ENCODE measurements at regions not wholly inside any gene's neighbourhood (a gene's known extent, or its start where the extent isn't known, plus 50 kb on each side); places are given as distances from the start of the nearest gene placed in this dataset.
"Not testable (repeated sequence)": the region's sequence is repeated elsewhere in the genome, so short reads cannot be mapped to it uniquely, and the experiment has no call there.

GRCh38 chr2:144983107-144983506 is 463.2 kb upstream of the ZEB2 start:
- peaks cover 0 to 23% of the 10 kb centered on the region in 2 donors for H3K9me3 ChIP-seq
- no peak for TF ChIP-seq CTCF (IDR thresholded peaks at IDR 0.05)
- no peak overlapping the region for H3K4me3 ChIP-seq
- intact Hi-C loops (cut with DNase I) = no loop called here
- DNase-seq = no peak
- H3K36me3 ChIP-seq = no peaks in the 10 kb centered on the region
- H3K27ac ChIP-seq = no peak overlapping the region
- no peaks in the 10 kb centered on the region for H3K27me3 ChIP-seq
- H3K4me1 ChIP-seq = no peaks in the 10 kb centered on the region
- ATAC-seq = no peak

- H3K4me1 ChIP-seq = no peaks in the 10 kb centered on the region
- ATAC-seq = no peak
- H3K4me3 ChIP-seq = no peak overlapping the region
- no peaks in the 10 kb centered on the region for H3K36me3 ChIP-seq
- DNase-seq = no peak
- H3K27me3 ChIP-seq = no peaks in the 10 kb centered on the region
- H3K27ac ChIP-seq = no peak overlapping the region
- H3K9me3 ChIP-seq = peaks cover 0 to 23% of the 10 kb centered on the region in 2 donors
- intact Hi-C loops (cut with DNase I) = no loop called here
- no peak for TF ChIP-seq CTCF (IDR thresholded peaks at IDR 0.05)
These were observed 462.6 kb upstream of the ZEB2 start for GRCh38 chr2:144982481-144982880.

GRCh38 chr2:144975881-144976280 is 456.0 kb upstream of the ZEB2 start:
- H3K36me3 ChIP-seq = no peaks in the 10 kb centered on the region
- no peak overlapping the region for H3K27ac ChIP-seq
- H3K4me1 ChIP-seq = no peaks in the 10 kb centered on the region
- no peak for ATAC-seq
- no peaks in the 10 kb centered on the region for H3K27me3 ChIP-seq
- DNase-seq = no peak
- no peak for TF ChIP-seq CTCF (IDR thresholded peaks at IDR 0.05)
- intact Hi-C loops (cut with DNase I) = no loop called here
- H3K4me3 ChIP-seq = no peak overlapping the region
- H3K9me3 ChIP-seq = peaks cover 0 to 2% of the 10 kb centered on the region in 2 donors

GRCh38 chr2:144972676-144973075 is 452.8 kb upstream of the ZEB2 start:
- H3K4me1 ChIP-seq = no peaks in the 10 kb centered on the region
- no peak for TF ChIP-seq CTCF (IDR thresholded peaks at IDR 0.05)
- H3K36me3 ChIP-seq = no peaks in the 10 kb centered on the region
- peaks cover 0 to 19% of the 10 kb centered on the region in 2 donors for H3K9me3 ChIP-seq
- no peak overlapping the region for H3K4me3 ChIP-seq
- intact Hi-C loops (cut with DNase I) = no loop called here
- no peak overlapping the region for H3K27ac ChIP-seq
- DNase-seq = no peak
- H3K27me3 ChIP-seq = no peaks in the 10 kb centered on the region
- ATAC-seq = no peak

GRCh38 chr2:144971786-144972335 is 451.9 kb upstream of the ZEB2 start:
- no peaks in the 10 kb centered on the region for H3K36me3 ChIP-seq
- no peaks in the 10 kb centered on the region for H3K27me3 ChIP-seq
- TF ChIP-seq CTCF (IDR thresholded peaks at IDR 0.05) = no peak
- intact Hi-C loops (cut with DNase I) = no loop called here
- H3K4me1 ChIP-seq = no peaks in the 10 kb centered on the region
- no peak for ATAC-seq
- DNase-seq = no peak
- H3K4me3 ChIP-seq = no peak overlapping the region
- peaks cover 0 to 19% of the 10 kb centered on the region in 2 donors for H3K9me3 ChIP-seq
- no peak overlapping the region for H3K27ac ChIP-seq

- peaks cover 0 to 24% of the 10 kb centered on the region in 2 donors for H3K9me3 ChIP-seq
- H3K27ac ChIP-seq; ATAC-seq; DNase-seq; H3K4me3 ChIP-seq; H3K4me1 ChIP-seq; intact Hi-C loops (cut with DNase I); H3K27me3 ChIP-seq; H3K36me3 ChIP-seq: not testable (repeated sequence)
These were observed 450.5 kb upstream of the ZEB2 start for GRCh38 chr2:144970410-144970809.

GRCh38 chr2:144969564-144969963 is 449.6 kb upstream of the ZEB2 start:
- H3K27me3 ChIP-seq; H3K4me3 ChIP-seq; DNase-seq; H3K4me1 ChIP-seq; intact Hi-C loops (cut with DNase I); H3K27ac ChIP-seq; H3K36me3 ChIP-seq; ATAC-seq: not testable (repeated sequence)
- H3K9me3 ChIP-seq = peaks cover 0 to 32% of the 10 kb centered on the region in 2 donors

Data from left lung (tissue), 4 donors.